Choroid plexus epithelial cell (primary cell): ENCODE measurements at regions not wholly inside any gene's neighbourhood (a gene's known extent, or its start where the extent isn't known, plus 50 kb on each side); places are given as distances from the start of the nearest gene placed in this dataset.

Experiments used
- DNase-seq: peaks from one replicate; pipeline ENCODE4 v3.0.0-alpha.2; 2010; ENCODE audit warnings: low read depth
- H3K4me3 ChIP-seq: 2 replicates; pipeline ENCODE4 v1.5.1; 2011; ENCODE audit warnings: low read depth, mild to moderate bottlenecking, control low read depth, low read length, moderate library complexity
- CTCF ChIP-seq: conservative IDR thresholded peaks from 2 replicates; pipeline ENCODE4 v1.5.1; 2011; ENCODE audit warnings: low read depth, mild to moderate bottlenecking, control low read depth, inconsistent platforms, low read length, moderate library complexity

- TF ChIP-seq CTCF: no peak
- H3K4me3 ChIP-seq: no peak overlapping the region
- no peak for DNase-seq
These were observed 759.5 kb upstream of the TBX3 start for GRCh38 chr12:115443351-115443938.

GRCh38 chr12:115440438-115440837, 756.5 kb upstream of the TBX3 start:
- no peak for TF ChIP-seq CTCF

GRCh38 chr12:115439008-115439601, 755.1 kb upstream of the TBX3 start:
- TF ChIP-seq CTCF: no peak
- no peak for DNase-seq
- no peak overlapping the region for H3K4me3 ChIP-seq

More at GRCh38 chr12:115440438-115440837, 756.5 kb upstream of the TBX3 start:
- peak; percentile 57 for DNase-seq
- H3K4me3 ChIP-seq: no peak overlapping the region

GRCh38 chr12:115438314-115438713, 754.3 kb upstream of the TBX3 start:
- TF ChIP-seq CTCF: no peak
- H3K4me3 ChIP-seq: no peak overlapping the region
- DNase-seq: no peak

GRCh38 chr12:115437061-115437567, 753.1 kb upstream of the TBX3 start:
- DNase-seq: no peak
- H3K4me3 ChIP-seq: no peak overlapping the region
- TF ChIP-seq CTCF: no peak

- no peak for TF ChIP-seq CTCF
- H3K4me3 ChIP-seq: no peak overlapping the region
- DNase-seq: no peak
These were observed 749.1 kb upstream of the TBX3 start for GRCh38 chr12:115433014-115433634.
